Breast epithelium (tissue), 4 donors: ENCODE measurements at regions not wholly inside any gene's neighbourhood (a gene's known extent, or its start where the extent isn't known, plus 50 kb on each side); places are given as distances from the start of the nearest gene placed in this dataset.

Experiments used
- DNase-seq, 2 donors: peaks; one replicate each; pipeline ENCODE4 v3.0.0-alpha.2; 2019; ENCODE audit warnings: low spot score in 2 of 2
- H3K27ac ChIP-seq, 2 donors: fragments of 200-600 bp; sonication (generic) in 1 of 2; one replicate each; pipeline ENCODE4 v1.5.1; 2016 to 2019; ENCODE audit warnings: mild to moderate bottlenecking in 1 of 2
- H3K27me3 ChIP-seq, 2 donors: fragments of 200-600 bp; sonication (generic) in 1 of 2; one replicate each; pipeline versions ENCODE4 v1.5.1 to v1.6.0; 2017 to 2019; ENCODE audit warnings: control low read depth in 1 of 2, mild to moderate bottlenecking in 1 of 2
- H3K36me3 ChIP-seq: fragments of 200-600 bp; one replicate; pipeline ENCODE4 v1.5.1; 2019
- H3K4me1 ChIP-seq, 2 donors: fragments of 200-600 bp; sonication (generic); one replicate each; pipeline ENCODE4 v1.5.1; 2016 to 2019; ENCODE audit warnings: control low read depth in 1 of 2
- H3K4me3 ChIP-seq, 3 donors: fragments of 200-600 bp; sonication (generic); 1 replicate in 2 of 3; 2 replicates in 1 of 3; pipeline ENCODE4 v1.5.1; 2016 to 2019; ENCODE audit warnings: mild to moderate bottlenecking in 3 of 3, moderate library complexity in 2 of 3
- H3K9me3 ChIP-seq, 2 donors: fragments of 200-600 bp; sonication (generic) in 1 of 2; one replicate each; pipeline ENCODE4 v1.5.1; 2016 to 2019; ENCODE audit warnings: control low read depth in 1 of 2
- POLR2A ChIP-seq: fragments of 450-650 bp; IDR thresholded peaks from one replicate; pipeline ENCODE4 v1.6.1; 2016; ENCODE audit warnings: antibody characterized with exemption, mild to moderate bottlenecking, moderate library complexity
- POLR2AphosphoS5 ChIP-seq, 3 donors: sonication (generic); formaldehyde crosslinking; IDR thresholded peaks; one replicate each; pipeline ENCODE4 v1.6.1; 2017; ENCODE audit warnings: antibody characterized with exemption in 3 of 3
- intact Hi-C: fragments of 100-400 bp; cut with DNase I; formaldehyde crosslinking; loops from one replicate; pipeline ENCODE4 v1.15.1; 2023; ENCODE audit warnings: low total_unique reads
- TF ChIP-seq, protein P1 (sequence below), 3 donors: fragments of 450-650 bp; IDR thresholded peaks; one replicate each; pipeline ENCODE4 v1.5.1; 2016 to 2017; ENCODE audit warnings: antibody characterized with exemption in 3 of 3, mild to moderate bottlenecking in 3 of 3, moderate library complexity in 3 of 3

DNA sequence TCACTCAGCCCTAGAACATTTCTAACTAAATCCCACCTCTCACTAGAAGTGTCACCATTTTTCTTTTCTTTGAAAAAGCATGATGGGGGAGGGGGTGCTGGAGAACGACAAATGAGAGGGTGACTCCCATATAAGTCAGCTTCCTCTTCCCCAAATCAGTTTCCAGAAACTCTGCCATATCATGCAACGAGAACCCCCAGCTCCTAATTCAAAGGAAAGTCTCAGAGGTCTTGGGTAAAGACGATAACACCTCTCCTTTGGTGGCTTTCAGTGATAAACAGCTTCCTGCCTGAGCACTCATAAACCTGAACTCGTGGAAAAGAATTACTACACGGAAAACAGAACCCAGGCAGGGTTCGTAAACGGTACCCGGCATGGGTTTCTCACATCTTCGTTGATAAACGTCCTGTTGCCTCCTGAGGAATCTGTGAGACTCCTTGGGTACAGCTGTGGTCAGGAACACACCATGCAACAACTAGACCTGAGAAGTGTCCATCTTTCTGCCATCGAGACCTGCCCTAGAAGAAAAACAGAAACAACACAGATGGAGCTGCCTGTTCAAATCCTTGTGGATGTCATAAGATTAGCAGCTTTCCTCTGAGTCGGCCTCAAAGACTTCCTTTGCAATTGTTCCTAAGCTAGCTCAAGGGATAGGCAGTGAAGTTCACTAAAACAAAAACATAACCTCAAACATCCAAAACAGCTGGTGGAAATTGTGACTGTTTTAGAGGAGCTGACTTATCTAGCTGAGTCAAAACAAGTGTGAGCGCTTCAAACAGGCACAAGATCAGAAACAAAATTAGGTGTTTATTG, 185.8 kb upstream of the PRDM1 start:
- Histone ChIP-seq H3K27ac (peak overlapping the region in 1 of 2 donors; percentile 74), H3K9me3 (no peaks in the 10 kb centered on the region), H3K4me1 (no peaks in the 10 kb centered on the region), H3K4me3 (peak overlapping the region in 1 of 3 donors; percentile 11), H3K27me3 (no peaks in the 10 kb centered on the region), H3K36me3 (no peaks in the 10 kb centered on the region)
- no peak for TF ChIP-seq POLR2A
- TF ChIP-seq POLR2AphosphoS5 (IDR thresholded peaks at IDR 0.05), result no peak
- TF ChIP-seq, protein P1, sequence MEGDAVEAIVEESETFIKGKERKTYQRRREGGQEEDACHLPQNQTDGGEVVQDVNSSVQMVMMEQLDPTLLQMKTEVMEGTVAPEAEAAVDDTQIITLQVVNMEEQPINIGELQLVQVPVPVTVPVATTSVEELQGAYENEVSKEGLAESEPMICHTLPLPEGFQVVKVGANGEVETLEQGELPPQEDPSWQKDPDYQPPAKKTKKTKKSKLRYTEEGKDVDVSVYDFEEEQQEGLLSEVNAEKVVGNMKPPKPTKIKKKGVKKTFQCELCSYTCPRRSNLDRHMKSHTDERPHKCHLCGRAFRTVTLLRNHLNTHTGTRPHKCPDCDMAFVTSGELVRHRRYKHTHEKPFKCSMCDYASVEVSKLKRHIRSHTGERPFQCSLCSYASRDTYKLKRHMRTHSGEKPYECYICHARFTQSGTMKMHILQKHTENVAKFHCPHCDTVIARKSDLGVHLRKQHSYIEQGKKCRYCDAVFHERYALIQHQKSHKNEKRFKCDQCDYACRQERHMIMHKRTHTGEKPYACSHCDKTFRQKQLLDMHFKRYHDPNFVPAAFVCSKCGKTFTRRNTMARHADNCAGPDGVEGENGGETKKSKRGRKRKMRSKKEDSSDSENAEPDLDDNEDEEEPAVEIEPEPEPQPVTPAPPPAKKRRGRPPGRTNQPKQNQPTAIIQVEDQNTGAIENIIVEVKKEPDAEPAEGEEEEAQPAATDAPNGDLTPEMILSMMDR (IDR thresholded peaks at IDR 0.05), result no peak
- intact Hi-C loops, result no loop called here
- no peak for DNase-seq

DNA sequence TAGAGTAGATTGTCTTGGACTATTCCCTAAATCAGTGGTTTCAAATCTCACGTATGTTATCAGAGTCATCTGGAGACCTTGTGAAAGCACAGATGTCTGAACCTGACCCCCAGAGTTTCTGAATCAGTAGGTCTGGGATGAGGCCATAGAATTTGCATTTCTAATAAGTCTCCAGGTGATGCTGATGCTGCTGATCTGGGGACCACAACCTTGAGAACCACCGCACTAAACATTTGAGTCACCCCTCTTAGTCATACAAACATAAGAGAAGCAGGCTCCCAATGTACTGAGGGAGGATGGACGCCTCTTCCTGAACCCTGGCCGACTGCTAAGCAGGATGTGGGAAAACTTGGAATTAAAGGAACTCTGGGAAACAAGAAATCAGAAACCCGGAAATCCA, 187.8 kb upstream of the PRDM1 start:
- H3K27ac ChIP-seq, result no peak overlapping the region
- H3K4me1 ChIP-seq, result no peaks in the 10 kb centered on the region
- no peak for DNase-seq
- no peaks in the 10 kb centered on the region for H3K27me3 ChIP-seq
- no peaks in the 10 kb centered on the region for H3K9me3 ChIP-seq
- no peak overlapping the region for H3K4me3 ChIP-seq
- no peaks in the 10 kb centered on the region for H3K36me3 ChIP-seq
- TF ChIP-seq, protein P1 (IDR thresholded peaks at IDR 0.05), result no peak
- TF ChIP-seq POLR2A, result no peak
- intact Hi-C loops, result no loop called here

DNA sequence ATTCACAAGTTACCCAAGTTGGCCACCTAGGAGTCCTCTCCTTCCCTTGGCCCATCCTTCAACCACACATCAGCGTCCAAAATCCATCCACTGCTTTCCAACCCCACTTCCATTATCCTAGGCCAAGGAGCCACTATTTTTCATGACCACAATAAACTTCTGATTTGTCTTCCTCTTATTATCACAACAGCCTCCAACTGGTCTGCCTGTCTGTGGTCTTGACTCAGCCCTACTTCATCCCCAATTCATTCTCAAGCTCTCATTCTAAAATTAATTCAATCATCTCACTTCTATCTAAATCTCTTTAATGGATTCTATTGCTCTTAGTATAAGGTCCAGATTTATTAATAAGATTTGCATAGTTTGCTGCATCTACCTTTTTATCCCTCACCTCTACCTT, 189.0 kb upstream of the PRDM1 start:
- no peak for DNase-seq
- Histone ChIP-seq H3K27me3 (no peaks in the 10 kb centered on the region), H3K4me1 (no peaks in the 10 kb centered on the region), H3K9me3 (no peaks in the 10 kb centered on the region), H3K36me3 (no peaks in the 10 kb centered on the region), H3K4me3 (no peak overlapping the region), H3K27ac (no peak overlapping the region)
- TF ChIP-seq POLR2AphosphoS5 (IDR thresholded peaks at IDR 0.05), result no peak
- TF ChIP-seq, protein P1 (IDR thresholded peaks at IDR 0.05), result no peak
- no peak for TF ChIP-seq POLR2A
- intact Hi-C loops, result no loop called here

DNA sequence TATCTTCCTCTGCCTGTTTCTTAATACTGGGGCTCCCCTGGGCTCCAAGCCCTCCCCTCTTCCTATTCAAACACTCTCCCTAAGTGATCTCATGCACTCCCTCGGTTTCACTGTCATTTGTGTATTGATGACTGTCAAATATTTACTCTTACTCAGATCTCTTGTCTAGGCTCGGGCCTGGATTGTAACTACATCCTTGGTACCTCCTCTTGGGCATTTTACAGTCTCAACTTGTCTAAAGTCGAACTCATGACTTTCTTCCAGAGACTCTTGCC, 189.4 kb upstream of the PRDM1 start:
- no peak overlapping the region for H3K27ac ChIP-seq
- intact Hi-C loops, result no loop called here
- H3K4me1 ChIP-seq, result no peaks in the 10 kb centered on the region
- TF ChIP-seq, protein P1 (IDR thresholded peaks at IDR 0.05), result no peak
- TF ChIP-seq POLR2A (no peak), POLR2AphosphoS5 (IDR thresholded peaks at IDR 0.05) (no peak)
- no peaks in the 10 kb centered on the region for H3K9me3 ChIP-seq
- no peak overlapping the region for H3K4me3 ChIP-seq
- DNase-seq, result no peak
- no peaks in the 10 kb centered on the region for H3K27me3 ChIP-seq
- no peaks in the 10 kb centered on the region for H3K36me3 ChIP-seq

DNA sequence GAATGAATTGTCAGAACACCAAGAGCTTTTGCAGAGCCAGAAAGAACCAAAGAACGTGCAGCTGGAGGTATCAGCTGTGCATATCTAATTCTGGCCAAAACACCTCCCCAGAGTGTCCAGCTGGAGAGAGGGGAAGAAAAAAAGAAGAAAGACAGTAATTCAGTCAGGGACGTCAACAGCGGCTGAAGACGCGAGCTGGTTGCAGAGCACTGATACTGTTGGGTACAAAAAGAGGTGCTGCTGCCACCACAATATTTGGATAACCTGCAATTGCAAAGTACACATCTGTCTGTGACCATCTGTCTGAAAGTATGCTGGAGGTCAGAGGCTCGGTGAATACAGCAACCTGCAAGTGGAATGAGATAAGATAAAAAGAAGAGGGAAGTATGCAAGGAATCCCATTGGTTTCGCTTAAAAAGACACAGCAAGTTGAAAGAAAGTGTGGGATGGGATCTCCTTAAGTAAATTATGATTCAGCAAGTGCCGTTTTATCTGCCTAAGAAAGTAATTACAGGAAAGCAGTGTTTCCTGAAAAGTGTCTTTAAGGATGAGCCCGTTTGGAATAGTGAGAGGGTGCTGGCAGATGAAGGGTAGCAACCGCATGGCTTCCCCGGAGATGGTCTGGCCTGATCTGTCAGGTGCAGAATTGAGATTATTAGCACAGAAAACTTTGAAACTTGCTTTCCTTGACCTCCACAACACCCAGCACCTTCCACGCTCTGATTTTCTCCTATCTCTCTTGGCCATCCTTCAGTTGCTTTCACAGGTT, 189.9 kb upstream of the PRDM1 start:
- DNase-seq, result no peak
- Histone ChIP-seq H3K36me3 (no peaks in the 10 kb centered on the region), H3K9me3 (no peaks in the 10 kb centered on the region), H3K27ac (no peak overlapping the region), H3K27me3 (no peaks in the 10 kb centered on the region), H3K4me1 (no peaks in the 10 kb centered on the region), H3K4me3 (no peak overlapping the region)
- intact Hi-C loops, result no loop called here
- TF ChIP-seq, protein P1 (IDR thresholded peaks at IDR 0.05), result no peak
- TF ChIP-seq POLR2A (no peak), POLR2AphosphoS5 (IDR thresholded peaks at IDR 0.05) (no peak)
